SJSA1 (cell line): ENCODE measurements at regions not wholly inside any gene's neighbourhood (a gene's known extent, or its start where the extent isn't known, plus 50 kb on each side); places are given as distances from the start of the nearest gene placed in this dataset.
A peak's percentile ranks its signal among the peaks of the same experiment; 100 is the strongest.

Experiments used
- DNase-seq, 2 experiments: peaks; one replicate each; pipeline ENCODE4 v3.0.0-alpha.2; 2015 to 2020; ENCODE audit warnings: low spot score in 2 of 2, low read depth in 1 of 2
- H3K27ac ChIP-seq: fragments of 250-450 bp; sonication (Bioruptor Pico); 2 replicates; pipeline ENCODE4 v1.5.1; 2020; ENCODE audit warnings: mild to moderate bottlenecking, moderate library complexity
- H3K27me3 ChIP-seq: fragments of 250-450 bp; sonication (Bioruptor Pico); replicated peaks from 2 replicates; pipeline ENCODE4 v1.5.1; 2020; ENCODE audit warnings: mild to moderate bottlenecking, moderate library complexity
- H3K36me3 ChIP-seq: fragments of 250-450 bp; sonication (Bioruptor Pico); 2 replicates; pipeline ENCODE4 v1.5.1; 2020; ENCODE audit warnings: mild to moderate bottlenecking
- H3K4me1 ChIP-seq: fragments of 250-450 bp; sonication (Bioruptor Pico); replicated peaks from 2 replicates; pipeline ENCODE4 v1.6.1; 2021; ENCODE audit warnings: mild to moderate bottlenecking
- H3K4me3 ChIP-seq: fragments of 250-450 bp; sonication (Bioruptor Pico); 2 replicates; pipeline ENCODE4 v1.5.1; 2020; ENCODE audit warnings: mild to moderate bottlenecking
- H3K9me3 ChIP-seq: fragments of 250-450 bp; sonication (Bioruptor Pico); replicated peaks from 2 replicates; pipeline ENCODE4 v1.5.1; 2020; ENCODE audit warnings: mild to moderate bottlenecking

- no peak for DNase-seq
- H3K4me1 ChIP-seq, result peaks cover 8% of the 10 kb centered on the region
- H3K27ac ChIP-seq, result no peak overlapping the region
These were observed 52.4 kb upstream of the WDR26 start for GRCh38 chr1:224486801-224487583.

GRCh38 chr1:224488806-224489499, 54.4 kb upstream of the WDR26 start:
- Histone ChIP-seq H3K36me3 (no peaks in the 10 kb centered on the region), H3K27me3 (no peaks in the 10 kb centered on the region), H3K27ac (no peak overlapping the region), H3K4me3 (no peak overlapping the region), H3K4me1 (peaks cover 8% of the 10 kb centered on the region), H3K9me3 (no peaks in the 10 kb centered on the region)
- no peak for DNase-seq

More at GRCh38 chr1:224486801-224487583, 52.4 kb upstream of the WDR26 start:
- no peaks in the 10 kb centered on the region for H3K36me3 ChIP-seq
- no peaks in the 10 kb centered on the region for H3K9me3 ChIP-seq
- no peak overlapping the region for H3K4me3 ChIP-seq
- no peaks in the 10 kb centered on the region for H3K27me3 ChIP-seq

- Histone ChIP-seq H3K9me3 (no peaks in the 10 kb centered on the region), H3K4me1 (peaks cover 8% of the 10 kb centered on the region), H3K36me3 (no peaks in the 10 kb centered on the region), H3K27ac (no peak overlapping the region), H3K27me3 (no peaks in the 10 kb centered on the region), H3K4me3 (no peak overlapping the region)
- DNase-seq, result no peak
These were observed 55.2 kb upstream of the WDR26 start for GRCh38 chr1:224489534-224490365.

- Histone ChIP-seq H3K27me3 (no peaks in the 10 kb centered on the region), H3K27ac (no peak overlapping the region), H3K4me3 (no peak overlapping the region), H3K36me3 (no peaks in the 10 kb centered on the region), H3K4me1 (peaks cover 8% of the 10 kb centered on the region), H3K9me3 (no peaks in the 10 kb centered on the region)
- DNase-seq, result no peak
These were observed 56.2 kb upstream of the WDR26 start for GRCh38 chr1:224490549-224491537.

- Histone ChIP-seq H3K4me1 (peaks cover 7% of the 10 kb centered on the region), H3K36me3 (no peaks in the 10 kb centered on the region), H3K27me3 (no peaks in the 10 kb centered on the region), H3K27ac (no peak overlapping the region), H3K9me3 (no peaks in the 10 kb centered on the region), H3K4me3 (no peak overlapping the region)
- no peak for DNase-seq
These were observed 57.4 kb upstream of the WDR26 start for GRCh38 chr1:224492015-224492414.

GRCh38 chr1:224492632-224493031, 58.0 kb upstream of the WDR26 start:
- Histone ChIP-seq H3K4me3 (no peak overlapping the region), H3K36me3 (no peaks in the 10 kb centered on the region), H3K4me1 (peaks cover 7% of the 10 kb centered on the region), H3K27me3 (no peaks in the 10 kb centered on the region), H3K9me3 (no peaks in the 10 kb centered on the region), H3K27ac (no peak overlapping the region)
- DNase-seq, result no peak

- Histone ChIP-seq H3K4me3 (no peak overlapping the region), H3K9me3 (no peaks in the 10 kb centered on the region), H3K27ac (no peak overlapping the region), H3K36me3 (no peaks in the 10 kb centered on the region), H3K4me1 (peaks cover 13% of the 10 kb centered on the region), H3K27me3 (no peaks in the 10 kb centered on the region)
- no peak for DNase-seq
These were observed 58.7 kb upstream of the WDR26 start for GRCh38 chr1:224493269-224493668.

GRCh38 chr1:224494343-224494742, 59.7 kb upstream of the WDR26 start:
- no peak overlapping the region for H3K27ac ChIP-seq
- no peaks in the 10 kb centered on the region for H3K36me3 ChIP-seq
- no peaks in the 10 kb centered on the region for H3K27me3 ChIP-seq
- no peaks in the 10 kb centered on the region for H3K9me3 ChIP-seq
- no peak overlapping the region for H3K4me3 ChIP-seq
- peaks cover 24% of the 10 kb centered on the region for H3K4me1 ChIP-seq
- no peak for DNase-seq

- H3K4me3 ChIP-seq, result no peak overlapping the region
- H3K27ac ChIP-seq, result no peak overlapping the region
- peaks cover 24% of the 10 kb centered on the region for H3K4me1 ChIP-seq
- no peak for DNase-seq
- no peaks in the 10 kb centered on the region for H3K36me3 ChIP-seq
- no peaks in the 10 kb centered on the region for H3K9me3 ChIP-seq
- no peaks in the 10 kb centered on the region for H3K27me3 ChIP-seq
These were observed 61.3 kb upstream of the WDR26 start for GRCh38 chr1:224495866-224496265.

GRCh38 chr1:224496826-224497225, 62.2 kb upstream of the WDR26 start:
- no peak for DNase-seq
- Histone ChIP-seq H3K36me3 (no peaks in the 10 kb centered on the region), H3K27ac (no peak overlapping the region)

GRCh38 chr1:224497714-224498573, 63.3 kb upstream of the WDR26 start:
- Histone ChIP-seq H3K9me3 (no peaks in the 10 kb centered on the region), H3K36me3 (no peaks in the 10 kb centered on the region), H3K4me3 (no peak overlapping the region), H3K27me3 (no peaks in the 10 kb centered on the region), H3K4me1 (peaks cover 35% of the 10 kb centered on the region), H3K27ac (peak overlapping the region; percentile 98)
- peak; percentile 84 to 88 for DNase-seq

More at GRCh38 chr1:224496826-224497225, 62.2 kb upstream of the WDR26 start:
- Histone ChIP-seq H3K4me3 (no peak overlapping the region), H3K9me3 (no peaks in the 10 kb centered on the region), H3K27me3 (no peaks in the 10 kb centered on the region), H3K4me1 (peaks cover 24% of the 10 kb centered on the region)

GRCh38 chr1:224498574-224499170, 64.1 kb upstream of the WDR26 start:
- Histone ChIP-seq H3K36me3 (no peaks in the 10 kb centered on the region), H3K27me3 (no peaks in the 10 kb centered on the region), H3K4me1 (peaks cover 43% of the 10 kb centered on the region), H3K27ac (peak overlapping the region; percentile 98), H3K4me3 (no peak overlapping the region), H3K9me3 (no peaks in the 10 kb centered on the region)
- DNase-seq, result peak in 1 of 2 experiments; percentile 70
